GM19035 (cell line): ENCODE measurements at regions not wholly inside any gene's neighbourhood (a gene's known extent, or its start where the extent isn't known, plus 50 kb on each side); places are given as distances from the start of the nearest gene placed in this dataset.

Experiments used
- ATAC-seq: cut with Tn5 transposase; IDR thresholded peaks from one replicate; pipeline ENCODE4 v1.9.1; 2021; ENCODE audit not compliant: unreplicated experiment

DNA sequence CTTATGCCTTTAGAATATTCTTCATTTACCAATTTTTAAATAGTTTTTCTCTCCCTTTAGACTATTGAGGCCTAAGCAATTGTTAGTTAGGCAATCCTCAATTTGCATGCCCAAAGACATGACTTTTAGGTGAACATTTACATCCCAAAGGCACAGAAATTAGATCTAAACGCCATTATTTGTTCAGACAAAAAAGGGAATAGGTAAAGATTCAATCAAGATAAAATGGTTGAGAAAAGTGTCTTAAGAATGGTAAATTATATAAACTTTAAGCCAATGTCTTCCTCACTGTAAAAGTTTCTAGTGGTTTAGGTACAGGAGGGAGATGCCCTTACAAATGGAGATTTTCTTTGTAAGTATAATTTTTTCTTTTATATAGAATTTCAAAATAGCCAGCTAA, 50.2 kb upstream of the MME start:
- no peak for ATAC-seq

- ATAC-seq, result no peak
Observed at GRCh38 chr3:155026999-155027591, 53.0 kb upstream of the MME start.

GRCh38 chr3:155024006-155024638, 56.0 kb upstream of the MME start:
- no peak for ATAC-seq

DNA sequence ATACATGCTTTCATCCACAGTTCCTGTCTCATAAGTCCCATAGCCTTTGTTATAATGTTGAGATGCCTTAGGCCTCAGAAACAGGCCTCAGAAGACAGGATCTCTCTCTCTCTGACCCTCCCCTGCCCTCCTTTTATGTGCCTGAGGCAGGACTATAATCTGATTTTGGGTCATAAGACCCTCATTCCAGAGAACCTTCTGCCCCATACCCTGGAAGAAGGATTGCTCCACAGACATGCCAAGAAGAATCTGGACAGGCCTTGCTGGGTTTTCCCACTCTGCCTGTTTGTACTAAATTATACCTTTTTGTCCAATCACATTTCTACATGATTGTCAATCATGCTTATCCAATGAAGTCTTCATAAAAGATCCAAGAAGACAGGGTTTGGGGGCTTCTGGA, 57.2 kb upstream of the MME start:
- no peak for ATAC-seq

- no peak for ATAC-seq
Observed at GRCh38 chr3:155019575-155019974, 60.5 kb upstream of the MME start.

GRCh38 chr3:155018621-155019330, 61.3 kb upstream of the MME start:
- ATAC-seq, result no peak

DNA sequence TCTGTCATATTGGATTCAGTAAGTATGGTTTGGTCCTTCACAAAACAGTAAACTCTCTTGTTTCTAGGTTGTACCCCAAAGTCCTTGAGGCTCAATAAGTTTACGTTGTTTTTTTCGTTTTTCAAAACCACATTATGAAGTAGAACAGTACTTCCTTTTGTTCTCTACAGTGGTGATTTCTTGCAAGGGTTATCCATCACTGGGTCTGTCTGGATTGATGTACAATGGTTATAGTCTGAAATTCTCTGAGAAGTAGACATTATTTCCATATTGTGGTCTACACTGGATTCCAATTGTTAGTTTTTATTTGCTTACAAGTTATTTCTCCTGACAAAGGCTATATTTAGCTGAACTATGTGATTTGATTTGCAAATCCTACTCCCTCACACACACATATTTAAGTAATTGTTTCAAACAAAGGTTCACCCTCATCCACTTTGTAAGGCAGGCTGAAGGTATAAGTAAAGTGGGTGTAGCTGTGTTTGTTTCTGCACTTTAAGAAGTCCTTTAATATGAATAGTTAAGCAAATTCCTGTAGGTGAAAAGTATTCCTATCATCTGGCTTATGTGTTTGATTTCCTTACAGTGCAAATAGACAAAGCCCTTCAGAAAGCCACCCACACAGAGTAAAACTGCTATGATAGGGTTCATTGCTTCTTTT, 64.2 kb upstream of the MME start:
- ATAC-seq, result no peak

DNA sequence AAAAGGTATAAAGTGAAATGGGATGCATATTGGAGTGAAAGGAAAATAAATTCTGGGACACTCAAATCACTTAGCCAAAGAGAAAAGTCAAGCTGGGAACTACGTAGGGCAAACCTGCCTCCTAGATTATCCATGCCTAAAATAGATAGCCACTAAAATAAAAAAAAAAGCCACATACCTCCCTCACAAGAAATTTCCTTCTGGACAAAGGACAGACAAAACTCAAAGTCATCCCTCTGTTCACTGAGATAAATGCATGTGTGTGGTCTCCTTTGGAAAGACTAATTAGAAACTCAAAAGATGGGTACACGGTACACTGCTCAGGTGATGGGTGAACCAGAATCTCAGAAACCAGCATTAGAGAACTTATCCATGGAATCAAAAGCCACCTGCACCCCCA, 65.2 kb upstream of the MME start:
- ATAC-seq, result no peak

- no peak for ATAC-seq
Observed at GRCh38 chr3:155013427-155013826, 66.7 kb upstream of the MME start.

DNA sequence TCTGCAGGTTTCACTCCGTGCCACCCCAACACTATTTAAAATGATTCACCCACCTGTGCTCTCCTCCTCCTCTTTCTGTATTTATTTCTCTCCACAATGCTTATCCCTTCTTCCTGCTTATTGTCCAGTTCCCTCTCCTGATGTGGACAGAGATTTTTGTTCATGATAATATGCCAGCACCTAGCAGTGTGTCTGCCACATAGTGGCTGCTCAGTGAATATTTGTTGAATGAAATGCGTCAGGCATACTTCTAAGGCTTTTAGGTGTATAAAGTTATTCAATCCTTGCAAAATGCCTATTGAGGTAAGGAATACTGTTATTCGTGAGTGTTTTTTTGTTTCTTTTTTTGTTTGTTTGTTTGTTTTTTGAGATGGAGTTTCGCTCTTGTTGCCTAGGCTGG, 67.5 kb upstream of the MME start:
- no peak for ATAC-seq

DNA sequence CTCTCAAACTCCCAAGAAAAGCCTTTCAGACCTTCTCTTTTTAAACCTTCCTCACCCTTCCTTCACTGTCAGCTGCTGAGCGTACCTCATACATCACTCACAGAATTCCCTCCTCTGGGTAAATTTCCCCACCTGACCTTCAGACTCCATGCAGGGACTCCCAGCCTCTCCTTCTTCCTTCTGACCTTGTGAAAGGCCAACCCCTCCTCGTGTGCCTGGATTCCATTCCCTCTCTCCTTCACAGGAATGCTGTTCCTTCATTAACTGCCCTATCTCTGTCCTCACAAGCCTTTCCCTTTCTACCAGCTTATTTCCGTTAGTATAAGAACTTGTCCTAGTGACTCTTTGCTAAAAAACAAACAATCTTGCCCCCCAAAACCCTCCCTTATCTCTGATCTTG, 69.7 kb upstream of the MME start:
- no peak for ATAC-seq

DNA sequence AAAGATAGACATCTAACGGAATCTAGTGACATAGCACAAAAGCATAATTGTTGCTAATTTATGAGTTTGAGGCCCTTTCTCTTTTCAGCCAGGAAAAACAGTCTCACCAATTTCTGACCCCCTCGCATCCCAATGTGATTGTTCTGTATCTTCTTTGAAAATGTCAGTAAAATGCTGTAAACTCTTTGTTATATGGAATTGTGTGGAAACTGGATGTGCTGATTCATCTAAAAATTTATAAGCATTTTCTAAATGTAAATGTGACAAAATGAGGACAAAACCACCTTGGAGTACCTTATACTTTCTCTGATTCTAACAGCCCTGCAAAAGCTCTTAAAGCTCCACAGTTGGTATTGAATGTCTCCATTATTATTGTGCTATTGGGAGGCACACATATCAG, 70.9 kb upstream of the MME start:
- no peak for ATAC-seq

DNA sequence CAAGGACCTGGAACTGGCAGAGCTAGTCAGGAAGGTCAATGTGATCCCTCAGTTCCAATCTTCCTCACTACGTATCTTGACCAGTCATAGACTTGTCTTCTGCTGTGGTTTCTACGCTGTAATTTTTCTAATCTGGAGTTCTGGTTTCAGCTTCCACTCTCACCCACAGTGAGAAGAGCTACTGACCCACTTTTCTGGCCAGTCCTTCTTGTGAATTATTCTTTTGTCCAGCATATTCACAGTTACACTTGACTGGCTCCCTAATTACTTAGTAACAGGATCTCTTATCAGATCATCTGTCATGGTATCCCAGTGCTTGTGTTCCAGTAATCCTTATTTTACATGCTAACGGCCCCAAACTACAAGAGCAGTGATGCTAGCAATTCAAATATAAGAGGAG, 72.4 kb upstream of the MME start:
- ATAC-seq, result no peak

DNA sequence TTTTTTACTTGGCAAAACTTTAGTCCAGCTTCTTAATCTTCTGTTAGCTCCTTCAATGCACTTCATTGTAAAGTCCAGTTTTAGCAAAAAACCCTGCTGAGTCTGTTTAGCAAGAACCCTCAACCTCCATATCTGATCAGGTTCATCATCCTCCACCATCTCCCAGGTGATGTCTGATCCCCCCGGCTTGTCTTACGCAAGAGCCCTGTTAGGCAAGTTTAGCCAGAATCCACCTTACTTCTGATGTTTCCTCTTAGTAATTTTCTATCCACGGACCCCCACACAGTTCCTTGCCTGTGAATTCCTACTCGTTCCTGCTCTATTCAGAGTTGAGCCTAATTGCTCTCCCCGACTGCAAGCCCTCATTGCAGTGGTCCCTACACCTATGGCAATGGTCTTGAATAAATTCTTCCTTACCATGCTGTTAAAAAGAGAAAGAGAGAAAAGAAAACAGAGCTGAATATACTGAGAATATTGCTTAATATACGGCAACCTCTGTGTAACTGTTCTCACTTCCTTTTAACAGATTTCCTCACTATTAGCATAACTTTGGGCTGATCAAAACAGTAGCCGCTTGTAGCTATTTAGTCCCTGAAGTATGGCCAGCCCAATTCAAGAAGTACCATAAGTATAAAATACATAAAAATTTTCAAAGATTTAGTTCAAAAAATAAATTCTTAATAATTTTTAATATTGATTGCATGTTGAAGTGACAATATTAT, 78.7 kb upstream of the MME start:
- no peak for ATAC-seq

- no peak for ATAC-seq
Observed at GRCh38 chr3:154992655-154993054, 87.5 kb upstream of the MME start.

- no peak for ATAC-seq
Observed at GRCh38 chr3:154990543-154990942, 89.6 kb upstream of the MME start.

- ATAC-seq, result no peak
Observed at GRCh38 chr3:154987846-154988245, 92.3 kb upstream of the MME start.

GRCh38 chr3:154981664-154982063, 98.5 kb upstream of the MME start:
- no peak for ATAC-seq

DNA sequence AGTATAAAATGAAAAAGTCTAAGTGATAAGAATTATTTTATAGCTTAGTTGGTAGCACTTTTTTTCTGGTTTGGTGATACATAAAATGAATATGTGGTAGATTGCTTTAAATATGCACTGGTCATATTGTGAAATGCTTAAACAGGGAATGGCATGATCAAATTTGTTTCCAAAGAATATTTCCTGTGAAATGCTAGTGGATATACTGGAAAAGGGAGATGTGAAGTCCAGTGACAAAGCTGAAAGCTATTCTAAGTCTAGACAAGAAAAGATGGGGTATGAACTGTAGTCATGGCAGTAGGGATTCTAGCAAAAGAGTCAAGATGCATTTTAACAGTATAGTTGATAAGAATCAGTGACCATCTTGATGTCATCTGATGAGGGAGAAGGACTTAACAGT, 98.9 kb upstream of the MME start:
- no peak for ATAC-seq

DNA sequence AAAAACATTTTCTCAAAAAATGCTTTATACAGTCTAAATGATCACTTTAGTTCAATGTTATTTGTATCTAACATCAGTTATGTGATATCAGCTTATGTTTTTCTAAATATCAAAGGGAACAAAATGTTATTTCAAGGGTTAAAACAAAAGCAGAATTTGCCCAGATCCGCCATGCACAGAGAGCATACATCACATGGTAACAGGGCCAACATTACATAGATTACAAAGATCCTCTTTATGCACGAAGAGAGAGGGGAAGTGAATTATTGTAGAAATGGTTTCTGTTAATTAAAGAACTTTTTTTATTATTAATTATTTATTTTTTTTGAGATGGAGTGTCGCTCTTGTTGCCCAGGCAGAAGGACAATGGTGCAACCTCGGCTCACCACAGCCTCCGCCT, 100.8 kb upstream of the MME start:
- no peak for ATAC-seq

DNA sequence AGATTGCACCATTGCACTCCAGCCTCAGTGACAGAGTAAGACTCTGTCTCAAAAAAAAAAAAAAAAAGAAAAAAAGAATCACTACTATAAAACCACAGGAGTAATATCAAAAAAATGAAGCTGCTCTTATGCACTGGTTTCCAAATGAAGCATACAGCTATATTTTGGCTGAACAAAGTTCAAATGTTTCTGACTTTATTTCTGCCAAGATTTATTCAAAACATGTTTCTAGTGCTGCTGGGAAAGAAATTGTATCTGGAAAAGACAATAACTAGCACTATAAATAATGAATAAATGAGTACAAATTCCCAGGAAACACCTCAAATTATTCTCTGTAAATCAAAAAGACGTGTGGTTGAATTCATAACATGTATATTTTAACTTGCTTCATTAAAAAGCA, 102.5 kb upstream of the MME start:
- no peak for ATAC-seq
